ENCODE measurements at regions not wholly inside any gene's neighbourhood (a gene's known extent, or its start where the extent isn't known, plus 50 kb on each side); places are given as distances from the start of the nearest gene placed in this dataset.

DNA sequence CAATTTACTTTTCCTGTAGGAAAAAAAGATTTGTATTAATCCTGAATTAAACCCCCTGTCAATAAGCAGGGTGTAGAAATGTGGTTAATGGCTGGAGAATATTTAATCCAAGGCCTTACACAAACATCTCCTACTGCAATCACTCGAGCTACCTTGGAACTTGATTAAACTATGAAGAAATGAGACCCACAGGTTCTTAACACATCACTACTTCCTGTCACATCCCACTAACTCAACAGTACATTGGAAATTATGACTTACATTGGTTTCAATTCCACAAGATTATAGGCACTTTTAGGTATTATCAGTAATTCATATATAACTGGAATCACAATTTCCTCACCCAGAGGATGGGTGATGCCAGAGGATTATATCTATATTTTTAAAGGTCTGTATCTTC, 480.3 kb downstream of the MRPL39 start:
- intact Hi-C loops (cut with DNase I): no loop called here
- DNase-seq: no peak
- no peak for ATAC-seq (ENCODE audit: poor library complexity)

GRCh38 chr21:25126564-25126963, 480.7 kb downstream of the MRPL39 start:
- intact Hi-C loops (cut with DNase I): no loop called here

GRCh38 chr21:25118648-25119047, 488.6 kb downstream of the MRPL39 start:
- DNase-seq (no peak), ATAC-seq (ENCODE audit: poor library complexity) (no peak)
- intact Hi-C loops (cut with DNase I): no loop called here

More at GRCh38 chr21:25126564-25126963, 480.7 kb downstream of the MRPL39 start:
- no peak for ATAC-seq (ENCODE audit: poor library complexity)
- no peak for DNase-seq

DNA sequence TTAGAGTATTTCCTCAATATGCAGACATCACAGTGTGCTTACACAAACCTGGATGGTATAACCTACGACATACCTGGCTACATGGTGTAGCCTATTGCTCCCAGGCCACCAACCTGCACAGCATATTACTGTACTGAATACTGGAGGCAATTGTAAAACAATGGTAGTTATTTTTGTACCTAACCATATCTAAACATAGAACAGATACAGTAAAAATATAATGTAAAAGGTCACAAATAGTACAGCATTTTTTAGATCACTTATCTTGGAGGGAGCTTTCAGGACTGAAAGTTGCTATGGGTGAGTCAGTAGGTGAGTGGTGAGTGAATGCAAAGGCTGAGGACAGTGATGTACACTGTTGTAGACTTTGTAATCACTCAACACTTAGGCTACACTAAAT, 492.3 kb downstream of the MRPL39 start:
- no peak for ATAC-seq (ENCODE audit: poor library complexity)
- DNase-seq: no peak
- intact Hi-C loops (cut with DNase I): no loop called here

GRCh38 chr21:25107708-25108107, 499.6 kb downstream of the MRPL39 start:
- DNase-seq (no peak), ATAC-seq (ENCODE audit: poor library complexity) (no peak)
- intact Hi-C loops (cut with DNase I): no loop called here

DNA sequence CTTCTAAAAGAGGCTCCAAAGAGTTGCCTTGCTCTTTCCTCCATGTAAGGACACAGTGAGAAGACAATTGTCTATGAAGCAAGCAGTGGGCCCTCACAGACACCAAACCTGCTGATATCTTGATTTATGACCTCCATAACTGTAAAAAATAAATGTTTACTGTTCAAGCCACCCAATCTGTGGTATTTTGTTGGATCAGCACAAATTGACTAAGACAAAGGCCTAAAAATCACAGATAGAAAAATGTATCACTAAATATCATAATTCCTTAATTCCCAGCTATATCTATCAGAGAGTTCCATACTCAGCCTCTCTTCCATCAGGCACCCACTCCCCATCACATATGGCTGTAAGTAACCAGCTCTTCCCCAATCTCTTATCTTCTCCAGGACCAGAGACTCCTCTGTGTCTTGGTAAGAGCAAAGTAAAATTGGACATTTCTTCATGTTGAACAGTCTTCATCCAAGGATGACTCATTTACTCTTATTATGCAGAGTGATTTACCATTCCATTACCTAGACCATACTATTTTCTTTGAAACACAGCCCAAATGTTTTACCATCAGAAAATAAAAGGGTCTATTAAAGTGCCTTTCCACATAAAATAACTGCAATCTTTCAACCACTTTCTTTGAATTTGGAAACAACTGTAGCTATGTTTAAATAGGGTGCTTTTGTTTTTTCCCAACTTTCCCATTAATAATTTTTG, 503.6 kb downstream of the MRPL39 start:
- DNase-seq (no peak), ATAC-seq (ENCODE audit: poor library complexity) (no peak)
- intact Hi-C loops (cut with DNase I): no loop called here

- intact Hi-C loops (cut with DNase I): no loop called here
- ATAC-seq (ENCODE audit: poor library complexity) (no peak), DNase-seq (no peak)
Measured at GRCh38 chr21:25097648-25098047, 509.6 kb downstream of the MRPL39 start.

DNA sequence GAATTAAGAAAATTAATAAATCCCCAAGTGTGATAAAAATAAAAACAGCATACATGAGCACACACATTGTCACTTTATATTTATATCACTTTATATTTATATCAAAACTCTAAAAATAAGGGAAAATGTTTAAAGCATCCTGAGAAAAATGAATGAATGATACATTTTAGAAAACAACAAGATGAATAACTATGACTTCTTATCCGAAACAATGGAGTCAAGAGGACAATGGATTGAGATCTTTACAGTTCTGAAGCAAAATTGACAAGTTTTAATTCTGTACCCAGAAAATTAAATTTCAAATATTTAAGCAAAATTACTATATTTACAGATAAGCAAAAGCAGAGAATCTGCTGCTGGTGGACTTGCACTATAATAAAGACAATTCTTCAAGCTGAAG, 512.6 kb downstream of the MRPL39 start:
- intact Hi-C loops (cut with DNase I): no loop called here
- DNase-seq: no peak
- ATAC-seq (ENCODE audit: poor library complexity): no peak

GRCh38 chr21:25092441-25093011, 514.8 kb downstream of the MRPL39 start:
- intact Hi-C loops (cut with DNase I): no loop called here
- DNase-seq: no peak
- no peak for ATAC-seq (ENCODE audit: poor library complexity)

DNA sequence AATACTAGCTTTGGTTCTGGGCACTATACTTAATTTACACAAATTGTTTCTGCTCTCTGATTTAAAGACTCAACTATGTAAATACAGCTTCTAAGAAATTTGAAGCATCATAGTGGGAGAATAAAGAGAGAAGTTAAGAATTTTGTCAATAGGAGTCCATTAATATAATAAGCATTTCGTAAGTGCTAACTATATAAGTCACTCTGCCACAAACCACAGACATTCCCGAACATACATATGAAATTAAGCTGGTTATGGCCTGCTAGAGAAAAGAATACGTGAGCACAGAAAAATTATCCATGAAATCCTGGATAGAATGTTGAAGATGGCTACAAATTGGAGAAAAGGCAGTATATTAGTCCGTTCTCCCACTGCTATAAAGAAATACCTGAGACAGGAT, 526.2 kb downstream of the MRPL39 start:
- DNase-seq (no peak), ATAC-seq (ENCODE audit: poor library complexity) (no peak)
- intact Hi-C loops (cut with DNase I): no loop called here

DNA sequence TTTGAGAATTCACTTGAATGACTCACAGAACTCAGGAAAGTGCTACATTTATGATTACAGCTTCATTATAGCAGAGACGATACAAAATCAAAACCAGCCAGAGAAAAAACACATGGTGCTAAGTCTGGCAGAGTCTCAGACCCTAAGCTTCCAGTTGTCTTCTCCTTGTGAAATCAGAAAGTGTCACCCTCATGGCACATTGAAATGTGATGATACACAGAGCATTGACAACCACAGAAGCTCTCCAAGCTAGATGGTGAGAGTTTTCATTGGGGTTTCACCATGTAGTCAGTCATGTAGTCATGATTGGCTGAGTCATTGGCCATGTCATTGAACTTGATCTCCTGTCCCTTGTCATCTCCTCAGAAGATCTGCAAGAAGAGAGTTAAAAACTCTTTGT, 526.6 kb downstream of the MRPL39 start:
- DNase-seq (no peak), ATAC-seq (ENCODE audit: poor library complexity) (no peak)
- intact Hi-C loops (cut with DNase I): no loop called here

DNA sequence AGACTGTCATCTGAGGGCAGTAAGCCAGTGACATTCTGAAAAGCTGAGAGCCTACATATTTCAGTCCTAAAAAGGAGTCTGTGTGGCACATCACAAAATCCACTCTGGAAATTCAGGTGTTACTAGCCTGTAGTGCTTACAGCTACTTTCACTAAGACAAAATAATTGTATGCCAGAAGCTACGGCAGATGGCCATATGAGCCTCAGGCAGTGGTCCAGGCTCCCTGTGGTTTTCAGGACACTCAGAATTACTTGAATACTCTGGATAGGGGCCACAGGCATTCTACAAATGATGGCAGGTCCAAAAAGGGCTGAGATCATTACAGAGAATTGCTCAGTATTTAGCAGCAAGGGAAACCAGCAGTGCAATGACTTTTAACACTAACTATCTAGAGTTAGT, 527.1 kb downstream of the MRPL39 start:
- DNase-seq: no peak
- no peak for ATAC-seq (ENCODE audit: poor library complexity)
- intact Hi-C loops (cut with DNase I): no loop called here

- ATAC-seq (ENCODE audit: poor library complexity): no peak
- no peak for DNase-seq
- intact Hi-C loops (cut with DNase I): no loop called here
Measured at GRCh38 chr21:25079053-25079452, 528.2 kb downstream of the MRPL39 start.

- ATAC-seq (ENCODE audit: poor library complexity): no peak
- DNase-seq: no peak
Measured at GRCh38 chr21:25062061-25062460, 545.2 kb downstream of the MRPL39 start.

DNA sequence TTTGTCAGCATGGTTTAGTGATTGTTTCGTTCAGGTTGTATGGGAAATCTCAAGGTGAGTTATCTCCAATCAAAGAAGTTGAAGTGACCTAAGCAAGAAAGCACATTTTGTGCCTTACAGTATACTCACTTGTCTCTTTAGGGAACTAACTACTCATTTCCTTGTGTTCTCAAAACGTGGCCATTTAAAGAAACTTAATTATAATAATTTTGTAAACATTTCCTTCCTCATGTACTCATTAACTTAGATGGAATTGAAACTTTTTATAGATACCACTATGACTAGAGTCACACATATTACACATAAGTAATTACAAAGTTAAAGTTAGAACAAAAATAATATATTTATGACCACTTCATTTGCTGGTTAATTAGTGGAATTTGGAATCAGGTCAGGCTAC, 552.6 kb downstream of the MRPL39 start:
- ATAC-seq (ENCODE audit: poor library complexity) (no peak), DNase-seq (no peak)
- intact Hi-C loops (cut with DNase I): no loop called here

More at GRCh38 chr21:25062061-25062460, 545.2 kb downstream of the MRPL39 start:
- intact Hi-C loops (cut with DNase I): no loop called here

GRCh38 chr21:25039461-25040380, 567.6 kb downstream of the MRPL39 start:
- no peak for ATAC-seq (ENCODE audit: poor library complexity)
- DNase-seq: no peak
- intact Hi-C loops (cut with DNase I): no loop called here

GRCh38 chr21:25036775-25037174, 570.5 kb downstream of the MRPL39 start:
- intact Hi-C loops (cut with DNase I): no loop called here
- DNase-seq (no peak), ATAC-seq (ENCODE audit: poor library complexity) (no peak)

DNA sequence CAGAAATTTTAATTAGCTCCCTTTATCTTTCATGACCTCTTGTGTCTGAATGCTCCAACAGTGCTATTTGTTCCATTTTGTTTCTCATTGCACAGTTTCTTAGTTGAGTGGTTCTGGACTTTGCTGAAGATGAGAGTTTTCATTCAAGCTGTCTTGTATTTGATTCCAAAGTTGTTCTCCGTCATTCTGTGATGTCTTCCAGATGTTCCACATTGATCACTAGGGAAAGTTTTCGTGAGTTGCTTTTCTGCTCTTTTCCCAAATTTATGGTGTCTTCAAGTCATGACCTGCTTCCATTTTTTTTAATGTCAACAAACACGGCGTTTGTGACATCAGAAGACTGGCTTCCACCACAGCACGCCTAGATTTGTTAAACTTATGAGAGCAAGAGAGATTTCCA, 575.5 kb downstream of the MRPL39 start:
- ATAC-seq (ENCODE audit: poor library complexity): no peak
- intact Hi-C loops (cut with DNase I): no loop called here

GRCh38 chr21:25029580-25029979, 577.7 kb downstream of the MRPL39 start:
- intact Hi-C loops (cut with DNase I): no loop called here

More for the DNA sequence above, 575.5 kb downstream of the MRPL39 start:
- no peak for DNase-seq

GRCh38 chr21:25025596-25025995, 581.7 kb downstream of the MRPL39 start:
- intact Hi-C loops (cut with DNase I): no loop called here
- DNase-seq (no peak), ATAC-seq (ENCODE audit: poor library complexity) (no peak)

More at GRCh38 chr21:25029580-25029979, 577.7 kb downstream of the MRPL39 start:
- ATAC-seq (ENCODE audit: poor library complexity) (no peak), DNase-seq (no peak)
